SIG-M5 treated with dmso at 0.1 percent for 504 hours (cell line): ENCODE measurements at regions not wholly inside any gene's neighbourhood (a gene's known extent, or its start where the extent isn't known, plus 50 kb on each side); places are given as distances from the start of the nearest gene placed in this dataset.
"Not testable (repeated sequence)": the region's sequence is repeated elsewhere in the genome, so short reads cannot be mapped to it uniquely, and the experiment has no call there.

ENCODE experiments used
- DNase-seq: peaks from one replicate; lab custom pipeline; 2025; ENCODE audit not compliant: unreplicated experiment; lab: John Stamatoyannopoulos, UW

DNA sequence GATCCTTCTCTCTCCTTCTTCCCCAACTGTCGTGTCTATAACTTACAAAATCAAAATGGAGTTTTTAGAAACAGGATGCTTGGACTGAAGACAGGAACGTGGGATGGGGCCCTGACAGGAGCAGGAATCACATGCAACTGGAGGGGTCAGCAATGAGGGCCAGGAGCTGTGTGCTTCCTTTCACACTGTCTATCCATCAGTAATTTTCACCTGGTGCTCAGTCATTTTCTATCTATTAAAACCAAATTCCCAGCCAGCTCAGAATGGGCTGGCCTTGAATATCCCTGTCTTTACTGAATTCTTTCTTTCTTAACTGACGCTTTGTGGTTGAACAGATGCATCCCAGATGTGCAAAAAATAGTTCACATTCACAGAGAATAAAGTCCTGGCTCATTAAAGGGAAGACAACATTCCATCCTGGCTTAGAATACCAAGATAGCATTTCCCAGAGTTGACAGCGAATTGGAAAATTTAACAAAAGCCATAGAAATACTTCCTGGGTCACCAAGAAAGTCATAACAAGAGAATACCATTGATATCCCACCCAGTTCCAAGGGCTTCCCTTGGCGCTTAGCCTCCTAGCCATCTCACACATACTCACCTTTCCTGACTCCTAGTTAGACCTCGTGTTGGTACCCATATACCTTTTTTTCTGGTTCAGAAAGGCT lies 588.1 kb downstream of the TTLL7 start:
- not testable (repeated sequence) for DNase-seq

GRCh38 chr1:83406693-83407371 lies 592.1 kb downstream of the TTLL7 start:
- not testable (repeated sequence) for DNase-seq

DNA sequence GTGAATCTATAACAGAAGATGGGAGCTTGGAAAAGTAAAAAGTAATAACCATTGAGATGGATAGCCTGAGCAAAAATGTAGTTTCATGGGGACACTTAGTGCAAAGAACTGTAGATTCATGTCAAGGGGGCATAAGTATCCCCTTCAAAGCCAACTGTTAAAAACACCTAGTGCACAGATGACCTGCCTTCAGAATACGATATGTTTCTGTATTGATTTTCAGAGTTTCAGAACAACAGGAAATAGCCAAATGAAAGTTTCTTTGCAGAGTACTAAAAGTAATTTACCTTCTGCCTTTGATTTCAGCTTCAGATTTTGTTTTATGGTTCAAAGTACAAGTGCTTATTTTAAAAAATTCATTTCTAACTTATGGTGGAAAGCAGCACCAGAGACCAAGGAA lies 593.1 kb downstream of the TTLL7 start:
- DNase-seq = not testable (repeated sequence)

DNA sequence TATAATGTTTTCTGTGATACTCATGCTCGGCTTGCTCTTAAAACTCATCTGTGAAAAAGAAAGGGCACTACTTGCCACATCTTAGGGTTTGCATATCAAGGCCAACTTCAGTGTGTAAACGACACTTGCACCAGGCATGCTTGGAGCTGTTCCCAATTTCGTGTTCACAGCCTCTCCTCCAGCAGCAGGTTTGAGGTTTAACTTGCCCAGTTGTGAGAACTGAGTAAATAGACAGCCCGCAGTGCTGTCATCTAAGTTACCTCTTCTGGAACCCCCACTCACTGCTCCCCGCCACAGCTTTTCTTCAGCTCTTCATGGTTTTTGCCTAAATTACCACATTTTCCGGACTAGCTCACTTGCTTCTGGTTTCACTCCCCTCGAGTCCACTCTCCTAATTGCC lies 595.4 kb downstream of the TTLL7 start:
- not testable (repeated sequence) for DNase-seq

DNA sequence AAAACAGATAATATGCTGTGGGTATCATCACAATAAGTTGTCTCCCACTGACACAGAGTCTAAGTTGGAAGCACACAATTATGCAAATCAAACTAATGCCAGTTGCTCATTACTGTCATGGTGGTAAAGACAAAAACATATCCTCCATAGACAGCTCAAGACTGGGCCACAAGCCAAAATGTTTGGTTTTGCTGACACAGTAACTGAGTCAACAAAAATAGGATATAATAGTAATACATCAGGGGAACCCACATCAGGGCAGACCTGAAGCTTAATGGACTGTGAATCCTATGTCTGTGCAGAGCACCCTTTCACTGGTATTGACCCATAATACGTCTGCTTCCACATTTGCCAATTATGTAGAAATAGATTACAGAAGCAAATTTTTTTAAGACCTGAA lies 597.8 kb downstream of the TTLL7 start:
- not testable (repeated sequence) for DNase-seq

GRCh38 chr1:83400173-83400572 lies 598.8 kb downstream of the TTLL7 start:
- DNase-seq = not testable (repeated sequence)

GRCh38 chr1:83398125-83398524 lies 600.8 kb downstream of the TTLL7 start:
- DNase-seq = not testable (repeated sequence)

DNA sequence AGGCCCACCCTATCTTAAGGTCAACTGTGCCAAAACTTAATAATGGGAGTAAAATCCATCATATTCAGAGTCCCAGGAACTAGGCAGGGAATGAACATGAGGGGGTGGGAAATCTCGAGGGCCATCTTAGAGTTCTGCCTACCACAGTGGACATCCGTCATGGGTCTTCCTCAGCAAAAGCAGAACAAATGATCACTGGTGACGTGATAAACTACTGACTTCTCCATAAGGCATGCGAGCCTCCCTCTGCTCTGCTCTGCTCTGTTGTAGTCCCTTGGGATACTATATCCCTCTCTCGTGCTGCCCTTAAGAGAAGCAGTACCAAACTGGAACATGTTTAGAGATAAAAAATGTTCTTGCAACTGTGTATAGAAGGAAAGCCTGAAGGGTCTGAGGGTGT lies 603.8 kb downstream of the TTLL7 start:
- not testable (repeated sequence) for DNase-seq

DNA sequence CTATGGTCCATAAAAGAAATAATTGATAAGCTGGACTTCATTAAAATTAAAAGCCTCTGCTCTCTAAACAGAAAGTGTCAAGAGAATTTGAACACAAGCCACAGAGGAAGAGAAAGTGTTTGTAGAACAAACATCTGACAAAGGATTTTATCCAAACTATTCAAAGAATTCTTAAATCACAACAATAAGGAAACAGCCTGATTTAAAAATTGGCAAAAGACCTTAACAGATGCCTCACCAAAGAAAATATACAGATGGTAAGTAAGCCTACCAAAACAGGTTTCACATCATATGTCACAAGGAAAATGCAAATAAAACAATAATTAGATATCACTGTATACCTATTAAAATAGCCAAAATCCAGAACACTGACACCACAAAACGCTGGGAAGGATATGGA lies 612.0 kb downstream of the TTLL7 start:
- DNase-seq = not testable (repeated sequence)

- not testable (repeated sequence) for DNase-seq
These were observed 615.8 kb downstream of the TTLL7 start for GRCh38 chr1:83383107-83383506.

- DNase-seq = not testable (repeated sequence)
These were observed 625.9 kb downstream of the TTLL7 start for GRCh38 chr1:83373018-83373417.

DNA sequence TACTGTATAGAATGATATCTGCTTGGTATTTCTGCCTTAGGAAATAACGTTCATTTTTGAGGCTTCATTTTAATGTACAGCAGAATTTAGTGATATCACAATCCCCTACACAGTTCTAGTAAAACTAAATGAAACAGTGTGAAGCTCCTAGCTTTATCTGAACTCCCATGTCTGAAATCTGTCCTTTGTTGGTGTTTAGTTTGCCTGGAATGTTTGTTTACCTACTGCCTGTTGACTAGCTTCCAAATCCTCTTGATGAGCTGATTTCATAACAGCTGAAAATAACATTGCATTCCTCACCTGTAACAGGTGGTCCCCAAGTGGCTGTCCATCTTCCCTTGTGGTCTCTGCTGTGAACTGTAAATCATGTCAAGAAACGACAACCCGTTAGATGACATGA lies 629.1 kb downstream of the TTLL7 start:
- not testable (repeated sequence) for DNase-seq

DNA sequence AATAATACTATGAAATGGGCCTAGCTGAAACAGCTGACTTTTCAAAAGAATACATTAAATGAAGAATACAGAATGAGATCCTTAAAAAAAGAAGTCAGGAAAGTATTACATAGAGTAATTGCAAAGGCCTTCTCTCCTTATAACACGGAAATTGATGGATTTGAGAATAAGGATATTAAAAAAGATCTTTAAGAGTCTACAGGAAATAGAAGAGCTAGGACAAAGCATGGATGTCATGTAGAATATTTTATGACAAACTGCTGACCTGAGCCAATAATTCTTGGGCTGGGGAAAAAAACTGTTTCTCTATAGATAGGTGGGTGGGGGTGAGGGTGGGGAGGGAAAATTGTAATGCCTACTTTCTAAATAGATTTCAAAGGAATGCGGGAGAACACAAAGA lies 633.6 kb downstream of the TTLL7 start:
- not testable (repeated sequence) for DNase-seq

DNA sequence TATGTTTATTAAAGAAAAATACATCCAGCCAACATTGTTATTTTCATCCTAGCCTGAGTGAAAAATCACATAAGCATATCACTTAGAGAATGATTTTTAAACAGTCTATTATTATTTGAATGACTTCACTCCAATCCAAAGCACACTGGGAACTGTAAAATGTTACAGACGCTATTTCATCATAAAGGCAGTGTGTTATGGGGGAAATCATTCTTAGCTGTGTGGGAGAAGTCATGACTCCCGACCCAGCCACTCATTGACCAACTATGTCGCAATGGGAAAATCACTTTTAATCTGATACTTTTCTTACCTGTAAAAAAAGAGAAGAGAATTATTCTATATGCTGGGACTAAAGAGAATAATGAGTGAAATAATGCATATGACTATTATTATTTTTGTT lies 653.6 kb downstream of the TTLL7 start:
- DNase-seq = not testable (repeated sequence)

DNA sequence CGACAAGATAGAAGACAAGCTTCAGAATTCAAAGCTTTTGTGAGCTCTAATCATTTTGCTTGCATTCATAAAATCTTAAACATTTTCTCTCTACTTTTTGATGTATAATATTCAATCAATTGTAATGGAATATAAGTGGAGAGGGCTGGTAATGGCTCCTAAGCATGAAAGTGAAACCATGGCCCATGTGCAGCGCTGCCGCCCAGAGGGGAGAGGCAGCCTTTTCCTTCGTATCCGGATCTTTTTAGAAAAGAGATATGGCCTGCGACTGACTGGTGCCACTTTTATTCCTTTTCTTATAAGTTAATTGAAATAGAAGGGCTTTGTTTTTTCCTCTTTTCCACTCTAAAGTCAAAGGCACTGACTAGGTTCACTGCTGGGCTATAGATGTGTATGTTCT lies 655.2 kb downstream of the TTLL7 start:
- not testable (repeated sequence) for DNase-seq

DNA sequence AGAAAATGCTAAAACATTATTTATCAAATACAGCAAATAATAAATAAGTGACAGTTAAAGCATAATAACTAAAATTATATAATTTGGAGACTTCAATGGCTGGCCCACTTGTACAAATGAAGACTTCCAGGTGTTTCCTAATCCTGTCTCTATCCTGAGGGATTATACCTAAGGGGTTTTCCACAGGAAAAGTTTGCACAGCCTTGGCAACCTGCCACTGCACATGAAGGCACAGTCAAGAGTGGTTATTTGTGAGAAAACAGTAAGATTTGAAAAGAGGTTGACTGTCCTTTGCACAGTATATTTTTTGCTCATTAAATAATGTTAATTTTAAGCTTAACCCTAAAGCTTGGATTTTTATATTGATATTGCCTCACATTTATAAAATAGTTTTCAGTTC lies 655.9 kb downstream of the TTLL7 start:
- not testable (repeated sequence) for DNase-seq

DNA sequence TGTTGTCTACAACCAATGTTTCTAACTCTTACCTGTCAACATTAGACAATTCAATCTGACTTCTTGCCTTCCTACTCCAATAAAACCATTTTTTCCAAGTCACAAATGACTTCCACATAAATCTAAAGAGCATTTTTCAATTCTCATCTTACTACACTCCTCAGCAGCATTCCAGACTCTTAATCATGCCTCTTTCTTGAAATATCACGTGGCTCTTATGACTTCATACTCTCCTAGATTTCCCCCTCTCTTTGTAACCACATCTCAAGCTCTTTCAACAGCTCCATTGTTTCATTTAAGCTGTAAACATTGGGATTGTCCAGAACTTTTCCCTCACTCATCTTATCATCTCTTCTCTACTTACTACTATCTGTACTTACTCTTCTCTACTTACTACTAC lies 666.6 kb downstream of the TTLL7 start:
- DNase-seq = not testable (repeated sequence)

- DNase-seq = no peak
These were observed 680.6 kb downstream of the TTLL7 start for GRCh38 chr1:83318366-83318765.

DNA sequence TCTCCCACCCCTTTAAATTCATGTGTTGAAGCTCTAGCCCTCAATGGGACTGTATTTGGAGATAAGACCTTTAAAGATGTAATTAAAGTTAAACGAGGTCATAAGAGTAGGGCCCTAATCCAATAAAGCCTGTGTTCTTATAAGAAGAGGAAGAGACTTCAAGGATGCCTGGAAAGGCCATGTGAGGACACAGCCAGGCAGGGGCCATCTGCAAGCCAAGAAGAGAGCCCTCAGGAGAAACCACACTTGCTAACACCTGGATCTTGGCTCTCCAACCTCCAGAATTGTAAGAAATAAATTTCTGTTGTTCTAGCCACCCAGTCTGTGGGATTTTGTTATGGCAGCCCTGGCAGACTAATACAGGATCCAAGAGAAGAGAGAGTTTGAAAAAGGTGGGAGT lies 683.5 kb downstream of the TTLL7 start:
- not testable (repeated sequence) for DNase-seq

DNA sequence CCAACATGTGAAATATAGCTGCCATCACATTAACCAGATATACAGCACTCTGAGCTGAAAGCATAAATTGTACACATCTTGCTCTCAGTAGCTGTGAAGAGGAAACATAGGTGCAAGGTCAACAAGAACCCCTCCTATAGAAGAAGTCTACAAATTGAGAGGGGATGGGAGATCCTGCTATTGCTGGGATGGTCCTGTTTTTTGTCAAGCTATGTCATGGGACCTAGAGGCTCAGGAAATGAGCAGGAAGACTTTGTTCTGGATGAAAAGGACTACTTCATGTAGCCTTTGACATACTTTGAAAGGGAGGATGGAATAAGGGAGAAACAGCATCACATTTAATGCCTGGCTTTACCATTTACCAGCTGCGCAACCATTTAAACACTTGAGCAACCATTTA lies 688.8 kb downstream of the TTLL7 start:
- not testable (repeated sequence) for DNase-seq

DNA sequence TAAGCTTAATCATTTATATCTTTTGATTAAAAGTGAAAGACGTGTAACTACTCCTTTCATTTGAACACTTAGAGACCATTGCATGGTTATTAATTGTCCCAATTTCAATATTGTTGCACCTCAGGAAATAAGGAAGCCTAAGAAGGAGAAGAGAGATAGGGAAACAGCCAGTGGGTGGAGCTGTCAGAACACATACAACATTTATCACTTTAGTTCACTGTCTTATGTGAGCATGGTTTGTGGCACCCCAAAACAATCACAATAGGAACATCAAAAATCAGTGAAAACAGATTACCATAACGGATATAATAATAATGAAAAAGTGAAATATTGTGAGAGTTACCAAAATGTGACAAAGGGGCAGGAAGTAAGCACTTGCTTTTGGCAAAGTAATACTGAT lies 689.9 kb downstream of the TTLL7 start:
- not testable (repeated sequence) for DNase-seq

- not testable (repeated sequence) for DNase-seq
These were observed 692.1 kb downstream of the TTLL7 start for GRCh38 chr1:83306811-83307210.
